HG03097 (cell line): ENCODE measurements at regions not wholly inside any gene's neighbourhood (a gene's known extent, or its start where the extent isn't known, plus 50 kb on each side); places are given as distances from the start of the nearest gene placed in this dataset.
"Not testable (repeated sequence)": the region's sequence is repeated elsewhere in the genome, so short reads cannot be mapped to it uniquely, and the experiment has no call there.

Experiments used
- ATAC-seq: cut with Tn5 transposase; IDR thresholded peaks from one replicate; pipeline ENCODE4 v1.9.1; 2021; ENCODE audit not compliant: unreplicated experiment, low FRiP score

- no peak for ATAC-seq
Measured at GRCh38 chr1:244155661-244156060, 104.6 kb downstream of the ZBTB18 start.

- ATAC-seq = not testable (repeated sequence)
Measured at GRCh38 chr1:244156617-244157016, 105.5 kb downstream of the ZBTB18 start.

GRCh38 chr1:244157731-244158438, 106.8 kb downstream of the ZBTB18 start:
- ATAC-seq = no peak

- ATAC-seq = no peak
Measured at GRCh38 chr1:244159646-244160045, 108.6 kb downstream of the ZBTB18 start.

GRCh38 chr1:244160455-244161235, 109.6 kb downstream of the ZBTB18 start:
- ATAC-seq = no peak

GRCh38 chr1:244161236-244161510, 110.1 kb downstream of the ZBTB18 start:
- ATAC-seq = no peak

- ATAC-seq = no peak
Measured at GRCh38 chr1:244162786-244163530, 111.9 kb downstream of the ZBTB18 start.

GRCh38 chr1:244163861-244164510, 112.9 kb downstream of the ZBTB18 start:
- ATAC-seq = no peak

GRCh38 chr1:244164511-244164890, 113.4 kb downstream of the ZBTB18 start:
- no peak for ATAC-seq

- no peak for ATAC-seq
Measured at GRCh38 chr1:244165021-244165420, 113.9 kb downstream of the ZBTB18 start.

GRCh38 chr1:244165701-244166100, 114.6 kb downstream of the ZBTB18 start:
- no peak for ATAC-seq

- ATAC-seq = no peak
Measured at GRCh38 chr1:244171241-244171985, 120.3 kb downstream of the ZBTB18 start.

- ATAC-seq = no peak
Measured at GRCh38 chr1:244173240-244173639, 122.2 kb downstream of the ZBTB18 start.

GRCh38 chr1:244173769-244174168, 122.7 kb downstream of the ZBTB18 start:
- ATAC-seq = no peak

- no peak for ATAC-seq
Measured at GRCh38 chr1:244174922-244175521, 123.9 kb downstream of the ZBTB18 start.

- ATAC-seq = no peak
Measured at GRCh38 chr1:244176201-244176600, 125.1 kb downstream of the ZBTB18 start.

- no peak for ATAC-seq
Measured at GRCh38 chr1:244180256-244180655, 129.2 kb downstream of the ZBTB18 start.

- no peak for ATAC-seq
Measured at GRCh38 chr1:244181867-244182266, 130.8 kb downstream of the ZBTB18 start.

GRCh38 chr1:244183037-244183436, 132.0 kb downstream of the ZBTB18 start:
- no peak for ATAC-seq

- ATAC-seq = no peak
Measured at GRCh38 chr1:244186372-244186771, 135.3 kb downstream of the ZBTB18 start.
